Naive B cell (primary cell): ENCODE measurements at regions not wholly inside any gene's neighbourhood (a gene's known extent, or its start where the extent isn't known, plus 50 kb on each side); places are given as distances from the start of the nearest gene placed in this dataset.

Experiments used
- ATAC-seq, 2 donors: fragments of 150-1000 bp; cut with Tn5 transposase; 2 replicates each; pipeline ENCODE4 v1.10.0; 2021; ENCODE audit warnings: low read depth in 2 of 2, mild to moderate bottlenecking in 2 of 2, moderate library complexity in 2 of 2
- DNase-seq: peaks from one replicate; pipeline ENCODE4 v3.0.0; 2022
- H3K27ac Mint-ChIP-seq, 6 donors: one replicate each; pipeline ENCODE4 v1.8.0; 2020 to 2022; ENCODE audit warnings: mild to moderate bottlenecking in 6 of 6, mixed read lengths in 6 of 6, moderate library complexity in 5 of 6, inconsistent platforms in 2 of 6
- H3K27me3 Mint-ChIP-seq, 3 donors: one replicate each; pipeline ENCODE4 v1.8.0; 2021 to 2022; ENCODE audit warnings: mixed read lengths in 3 of 3, mild to moderate bottlenecking in 1 of 3
- H3K36me3 Mint-ChIP-seq, 2 donors: one replicate each; pipeline ENCODE4 v1.8.0; 2020 to 2022; ENCODE audit warnings: mixed read lengths in 2 of 2, inconsistent platforms in 1 of 2, mild to moderate bottlenecking in 1 of 2
- H3K4me1 Mint-ChIP-seq, 3 donors: one replicate each; pipeline ENCODE4 v1.8.0; 2020 to 2022; ENCODE audit warnings: mixed read lengths in 3 of 3, inconsistent platforms in 1 of 3, mild to moderate bottlenecking in 1 of 3, moderate library complexity in 1 of 3
- H3K4me3 Mint-ChIP-seq, 8 donors: one replicate each; pipeline ENCODE4 v1.8.0; 2020 to 2022; ENCODE audit warnings: mild to moderate bottlenecking in 8 of 8, mixed read lengths in 8 of 8, moderate library complexity in 8 of 8, inconsistent platforms in 2 of 8
- H3K9me3 Mint-ChIP-seq, 7 donors: one replicate each; pipeline ENCODE4 v1.8.0; 2020 to 2022; ENCODE audit warnings: mixed read lengths in 7 of 7, mild to moderate bottlenecking in 5 of 7, inconsistent platforms in 2 of 7, moderate library complexity in 1 of 7

DNA sequence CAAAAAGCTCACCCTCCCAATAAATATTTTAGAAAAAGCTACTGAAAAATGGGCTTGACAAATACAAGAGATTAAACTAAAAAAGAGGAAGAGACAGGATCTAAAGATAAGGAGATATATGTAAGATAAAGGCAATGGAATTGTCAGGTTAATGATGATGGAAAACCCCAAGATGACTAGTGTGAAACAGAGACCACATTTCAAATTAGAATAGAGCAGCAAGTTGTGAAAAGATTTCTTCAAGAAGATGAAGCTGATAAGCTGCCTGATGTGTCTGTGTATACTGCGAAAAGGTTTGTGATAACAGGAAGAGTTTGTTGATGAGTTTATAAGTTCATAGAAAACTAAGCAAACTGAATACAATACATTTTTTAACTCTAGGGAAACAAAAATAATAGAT lies 840.1 kb upstream of the SLITRK5 start:
- no peak overlapping the region for H3K27ac Mint-ChIP-seq
- DNase-seq (no peak), ATAC-seq (no peak)
- no peaks in the 10 kb centered on the region for H3K27me3 Mint-ChIP-seq
- no peak overlapping the region for H3K4me3 Mint-ChIP-seq
- no peaks in the 10 kb centered on the region for H3K36me3 Mint-ChIP-seq
- H3K4me1 Mint-ChIP-seq, result no peaks in the 10 kb centered on the region
- peaks cover 5 to 12% (median 6%) of the 10 kb centered on the region in 7 donors for H3K9me3 Mint-ChIP-seq

DNA sequence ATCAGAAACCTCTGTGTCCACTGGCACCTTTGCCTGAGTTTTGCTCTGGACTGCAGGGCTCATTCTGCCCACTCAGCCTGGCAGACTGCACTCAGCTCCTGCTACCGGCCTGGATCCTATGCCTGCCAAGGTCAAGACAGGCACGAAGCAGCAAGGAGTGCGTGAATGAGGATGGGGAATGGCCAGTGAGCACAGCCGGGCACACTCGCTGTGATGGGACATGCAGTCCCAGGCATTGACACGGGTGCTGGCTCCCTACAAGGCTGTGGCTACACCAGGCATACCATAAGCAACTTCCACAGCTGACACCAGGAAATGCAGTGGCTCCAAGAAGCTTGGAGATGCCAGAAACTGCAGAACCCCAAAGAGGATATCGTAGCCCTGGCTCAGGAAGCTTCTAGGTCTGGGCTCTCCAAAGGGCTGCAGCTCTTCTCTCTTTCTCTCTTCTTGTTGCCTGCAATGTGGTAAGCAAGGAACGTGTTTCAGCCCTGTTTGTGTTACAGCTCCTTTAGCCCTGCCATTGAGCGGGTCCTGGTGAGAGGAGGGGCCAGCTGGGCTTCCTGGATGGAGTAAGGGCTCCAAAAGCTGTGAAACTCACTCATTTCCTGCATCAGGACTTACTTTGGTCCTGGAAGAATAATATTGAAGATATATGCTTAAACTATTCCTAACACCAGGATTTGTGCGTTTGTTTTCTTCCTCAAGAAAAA lies 832.6 kb upstream of the SLITRK5 start:
- no peaks in the 10 kb centered on the region for H3K36me3 Mint-ChIP-seq
- H3K27me3 Mint-ChIP-seq, result no peaks in the 10 kb centered on the region
- no peak overlapping the region for H3K4me3 Mint-ChIP-seq
- ATAC-seq (no peak), DNase-seq (no peak)
- no peak overlapping the region for H3K27ac Mint-ChIP-seq
- H3K4me1 Mint-ChIP-seq, result peaks cover 0 to 7% (median 4%) of the 10 kb centered on the region in 3 donors
- peaks cover 7 to 25% (median 12%) of the 10 kb centered on the region in 7 donors for H3K9me3 Mint-ChIP-seq

DNA sequence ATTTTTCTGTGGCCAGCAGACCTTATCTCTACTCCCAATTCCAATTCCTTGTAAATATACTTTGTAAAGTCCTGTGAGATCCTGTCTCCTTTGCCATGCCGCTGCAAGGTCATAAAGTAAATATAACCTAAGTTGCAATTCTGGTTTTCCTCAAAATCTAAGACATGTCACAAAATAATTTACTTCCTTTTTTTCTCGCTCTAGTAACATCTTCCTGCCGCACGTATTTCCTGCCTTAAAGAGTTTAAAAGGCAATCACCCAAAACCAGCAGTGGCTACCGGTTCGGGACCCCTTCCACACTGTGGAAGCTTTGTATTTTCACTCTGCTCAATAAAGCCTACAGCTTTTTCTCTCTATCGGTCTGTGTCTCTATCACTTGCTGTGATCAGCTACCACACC lies 832.0 kb upstream of the SLITRK5 start:
- Mint-ChIP-seq H3K4me1 (peaks cover 0 to 7% (median 4%) of the 10 kb centered on the region in 3 donors), H3K4me3 (no peak overlapping the region), H3K27ac (peak overlapping the region in 1 of 6 donors; percentile 79), H3K36me3 (no peaks in the 10 kb centered on the region), H3K9me3 (peaks cover 7 to 25% (median 12%) of the 10 kb centered on the region in 7 donors), H3K27me3 (no peaks in the 10 kb centered on the region)
- ATAC-seq (no peak), DNase-seq (no peak)

DNA sequence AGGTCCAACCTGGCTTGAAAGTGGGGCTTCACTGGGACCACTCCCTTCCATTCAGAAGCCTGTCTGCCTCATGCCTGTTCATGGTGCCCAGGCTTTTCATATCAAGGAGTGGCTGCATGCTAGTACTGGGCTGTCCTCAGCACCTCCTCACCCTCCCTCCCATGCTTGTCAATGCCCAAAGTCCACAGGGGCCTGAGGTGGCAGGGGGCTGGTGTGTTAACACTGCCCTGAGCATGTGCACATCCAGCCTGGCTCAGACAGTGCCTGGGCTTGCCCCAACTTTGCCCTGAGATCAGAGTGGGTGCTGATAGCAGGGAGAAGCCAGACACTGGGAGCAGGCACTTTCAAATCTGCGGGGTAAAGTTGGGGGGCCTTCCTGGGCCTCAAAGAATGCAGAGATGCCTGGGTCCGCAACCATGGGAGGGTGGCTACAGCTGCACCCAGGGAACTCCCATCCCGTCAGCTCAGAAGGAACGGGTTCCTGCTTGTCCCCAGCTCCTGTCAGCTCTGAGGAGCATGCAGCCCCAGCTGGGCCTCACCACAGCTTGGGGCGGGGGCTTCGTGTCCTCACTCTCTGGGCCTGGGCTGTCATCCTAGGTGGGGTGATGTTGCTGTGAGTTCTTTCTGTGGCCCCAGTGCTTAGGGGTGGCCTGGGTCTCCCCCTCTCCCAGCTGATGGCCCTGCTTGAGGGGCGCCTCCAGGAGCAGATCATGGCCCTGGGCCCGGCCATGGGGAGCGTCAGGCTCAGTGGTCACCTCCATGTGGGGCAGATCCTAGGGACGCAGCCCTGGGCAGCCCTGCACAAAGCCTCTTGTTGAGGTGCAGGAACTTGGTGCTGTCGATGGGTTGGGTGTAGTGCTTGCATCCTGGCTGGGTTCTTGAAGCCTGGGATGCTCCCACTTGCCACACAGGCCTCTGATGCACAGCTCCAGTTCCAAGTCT lies 830.6 kb upstream of the SLITRK5 start:
- H3K9me3 Mint-ChIP-seq, result peaks cover 6 to 19% (median 9%) of the 10 kb centered on the region in 7 donors
- peaks cover 0 to 7% (median 4%) of the 10 kb centered on the region in 3 donors for H3K4me1 Mint-ChIP-seq
- H3K27me3 Mint-ChIP-seq, result no peaks in the 10 kb centered on the region
- H3K4me3 Mint-ChIP-seq, result no peak overlapping the region
- DNase-seq, result no peak
- H3K36me3 Mint-ChIP-seq, result no peaks in the 10 kb centered on the region
- ATAC-seq, result no peak
- no peak overlapping the region for H3K27ac Mint-ChIP-seq

- no peaks in the 10 kb centered on the region for H3K27me3 Mint-ChIP-seq
- peaks cover 0 to 7% (median 4%) of the 10 kb centered on the region in 3 donors for H3K4me1 Mint-ChIP-seq
- DNase-seq, result no peak
- no peak for ATAC-seq
- peaks cover 2 to 11% (median 9%) of the 10 kb centered on the region in 7 donors for H3K9me3 Mint-ChIP-seq
- no peaks in the 10 kb centered on the region for H3K36me3 Mint-ChIP-seq
- H3K27ac Mint-ChIP-seq, result no peak overlapping the region
- no peak overlapping the region for H3K4me3 Mint-ChIP-seq
Measured at GRCh38 chr13:86841264-86841663, 829.9 kb upstream of the SLITRK5 start.

DNA sequence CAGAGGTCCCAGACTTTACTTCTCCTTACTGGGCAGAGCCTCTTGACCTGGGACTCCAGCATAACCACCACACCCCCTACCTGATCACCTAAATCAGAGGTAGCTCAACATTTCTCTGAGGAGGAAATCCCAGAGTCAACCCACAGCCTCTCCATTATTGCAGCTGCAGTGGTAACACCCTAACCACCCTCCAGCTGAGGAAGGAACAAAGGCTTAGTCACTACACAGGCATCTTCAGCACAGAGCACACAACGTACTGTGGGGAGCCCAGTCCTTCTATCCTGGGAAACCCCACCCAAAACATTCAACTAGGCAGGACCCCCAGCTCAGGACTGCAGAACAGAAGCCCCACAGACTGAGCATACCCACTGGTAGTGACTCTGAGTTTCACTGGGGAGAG lies 824.7 kb upstream of the SLITRK5 start:
- H3K27ac Mint-ChIP-seq, result no peak overlapping the region
- no peak for DNase-seq
- no peak overlapping the region for H3K4me3 Mint-ChIP-seq
- no peaks in the 10 kb centered on the region for H3K27me3 Mint-ChIP-seq
- H3K36me3 Mint-ChIP-seq, result no peaks in the 10 kb centered on the region
- H3K4me1 Mint-ChIP-seq, result no peaks in the 10 kb centered on the region
- H3K9me3 Mint-ChIP-seq, result peaks cover 0 to 4% (median 2%) of the 10 kb centered on the region in 7 donors
- no peak for ATAC-seq

GRCh38 chr13:86848716-86849115 lies 822.5 kb upstream of the SLITRK5 start:
- no peak for ATAC-seq
- no peaks in the 10 kb centered on the region for H3K4me1 Mint-ChIP-seq
- H3K27ac Mint-ChIP-seq, result no peak overlapping the region
- peaks cover 0 to 6% (median 3%) of the 10 kb centered on the region in 7 donors for H3K9me3 Mint-ChIP-seq
- no peak overlapping the region for H3K4me3 Mint-ChIP-seq
- H3K36me3 Mint-ChIP-seq, result no peaks in the 10 kb centered on the region
- no peaks in the 10 kb centered on the region for H3K27me3 Mint-ChIP-seq
- no peak for DNase-seq

DNA sequence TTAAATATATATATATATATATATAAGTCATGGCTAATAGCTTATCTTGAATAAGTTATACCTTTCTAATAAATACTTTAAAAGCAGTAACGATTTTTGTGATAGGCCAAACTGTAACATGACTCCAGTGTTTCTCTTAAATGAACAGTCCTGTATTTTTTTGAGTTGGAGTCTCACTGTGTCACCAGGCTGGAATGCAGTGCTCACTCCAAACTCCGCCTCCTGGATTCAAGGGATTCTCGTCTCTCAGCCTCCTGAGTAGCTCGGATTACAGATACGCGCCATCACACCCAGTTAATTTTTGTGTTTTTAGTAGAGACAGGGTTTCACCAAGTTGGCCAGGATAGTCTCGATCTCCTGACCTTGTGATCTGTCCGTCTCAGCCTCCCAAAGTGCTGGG lies 814.2 kb upstream of the SLITRK5 start:
- Mint-ChIP-seq H3K36me3 (no peaks in the 10 kb centered on the region), H3K4me1 (no peaks in the 10 kb centered on the region), H3K4me3 (no peak overlapping the region), H3K27me3 (no peaks in the 10 kb centered on the region), H3K27ac (no peak overlapping the region), H3K9me3 (peaks cover 0 to 5% (median 0%) of the 10 kb centered on the region in 7 donors)
- ATAC-seq (no peak), DNase-seq (no peak)

DNA sequence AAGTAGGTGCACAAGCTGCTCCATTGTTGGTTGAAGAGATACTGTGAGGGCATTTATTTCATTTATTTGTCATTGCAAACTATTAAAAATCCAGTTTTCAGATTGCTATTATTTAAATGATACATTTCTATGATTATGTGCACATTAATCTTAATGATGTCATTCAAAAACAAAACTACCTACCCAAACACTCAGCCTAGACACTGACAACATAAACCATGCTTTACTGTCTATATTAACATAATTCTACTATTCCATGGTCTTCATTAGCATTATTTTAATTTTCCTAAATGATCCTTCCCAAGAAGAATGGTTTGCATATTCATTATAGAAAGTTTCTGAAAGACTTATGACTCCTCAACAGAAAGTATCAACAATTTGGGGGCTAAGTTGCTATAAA lies 813.0 kb upstream of the SLITRK5 start:
- Mint-ChIP-seq H3K36me3 (no peaks in the 10 kb centered on the region), H3K27ac (no peak overlapping the region), H3K4me3 (no peak overlapping the region), H3K27me3 (no peaks in the 10 kb centered on the region), H3K4me1 (no peaks in the 10 kb centered on the region), H3K9me3 (peaks cover 0 to 5% (median 1%) of the 10 kb centered on the region in 7 donors)
- ATAC-seq (no peak), DNase-seq (no peak)

DNA sequence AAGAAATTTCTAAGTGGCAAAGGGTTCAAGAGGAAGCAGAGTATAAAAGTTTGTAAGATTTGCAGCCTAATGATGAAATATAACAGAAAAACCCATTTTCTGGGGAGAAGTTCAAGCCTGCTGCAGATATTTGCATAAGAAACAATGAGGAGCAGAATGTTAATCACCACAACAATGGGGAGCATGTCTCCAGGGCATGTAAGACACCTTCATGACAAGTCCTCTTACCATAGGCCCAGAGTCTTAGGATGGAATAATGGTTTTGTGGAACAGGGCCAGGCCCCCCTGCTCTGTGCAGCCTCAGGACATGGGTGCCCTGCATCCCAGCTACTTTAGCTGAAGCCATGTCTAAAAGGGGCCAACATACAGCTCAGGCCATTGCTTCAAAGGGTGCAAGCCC lies 809.0 kb upstream of the SLITRK5 start:
- Mint-ChIP-seq H3K4me1 (no peaks in the 10 kb centered on the region), H3K27ac (no peak overlapping the region), H3K27me3 (no peaks in the 10 kb centered on the region), H3K9me3 (peaks cover 0 to 7% (median 4%) of the 10 kb centered on the region in 7 donors), H3K36me3 (no peaks in the 10 kb centered on the region), H3K4me3 (no peak overlapping the region)
- ATAC-seq, result no peak
- no peak for DNase-seq

- H3K27ac Mint-ChIP-seq, result no peak overlapping the region
- no peaks in the 10 kb centered on the region for H3K36me3 Mint-ChIP-seq
- H3K27me3 Mint-ChIP-seq, result no peaks in the 10 kb centered on the region
- DNase-seq (no peak), ATAC-seq (no peak)
- no peaks in the 10 kb centered on the region for H3K4me1 Mint-ChIP-seq
- H3K9me3 Mint-ChIP-seq, result peaks cover 0 to 7% (median 4%) of the 10 kb centered on the region in 7 donors
- no peak overlapping the region for H3K4me3 Mint-ChIP-seq
Measured at GRCh38 chr13:86864376-86864775, 806.8 kb upstream of the SLITRK5 start.

- Mint-ChIP-seq H3K27ac (no peak overlapping the region), H3K27me3 (no peaks in the 10 kb centered on the region), H3K9me3 (no peaks in the 10 kb centered on the region), H3K4me3 (no peak overlapping the region), H3K4me1 (no peaks in the 10 kb centered on the region), H3K36me3 (no peaks in the 10 kb centered on the region)
- ATAC-seq (no peak), DNase-seq (no peak)
Measured at GRCh38 chr13:86870444-86870843, 800.7 kb upstream of the SLITRK5 start.

DNA sequence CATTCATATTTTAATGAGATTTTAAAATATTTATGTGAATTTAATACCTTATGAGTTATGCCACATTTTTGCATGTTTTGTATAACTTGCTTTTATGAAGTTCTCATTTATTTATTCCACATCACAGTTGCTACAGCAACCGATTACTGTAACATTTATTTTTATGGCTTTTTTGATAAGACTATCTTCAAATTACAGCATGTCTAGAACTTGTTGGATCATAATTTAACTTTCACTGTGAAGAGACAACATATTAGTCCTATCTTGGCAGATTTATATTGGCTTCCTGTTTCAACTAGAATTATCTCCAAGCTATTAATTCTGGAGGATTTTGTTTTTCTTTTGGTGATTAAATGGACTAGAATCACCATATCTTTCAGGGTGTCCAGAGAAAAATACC lies 793.7 kb upstream of the SLITRK5 start:
- peaks cover 0 to 2% (median 0%) of the 10 kb centered on the region in 7 donors for H3K9me3 Mint-ChIP-seq
- ATAC-seq, result no peak
- DNase-seq, result no peak
- no peaks in the 10 kb centered on the region for H3K36me3 Mint-ChIP-seq
- no peak overlapping the region for H3K27ac Mint-ChIP-seq
- H3K4me3 Mint-ChIP-seq, result no peak overlapping the region
- no peaks in the 10 kb centered on the region for H3K27me3 Mint-ChIP-seq
- no peaks in the 10 kb centered on the region for H3K4me1 Mint-ChIP-seq

DNA sequence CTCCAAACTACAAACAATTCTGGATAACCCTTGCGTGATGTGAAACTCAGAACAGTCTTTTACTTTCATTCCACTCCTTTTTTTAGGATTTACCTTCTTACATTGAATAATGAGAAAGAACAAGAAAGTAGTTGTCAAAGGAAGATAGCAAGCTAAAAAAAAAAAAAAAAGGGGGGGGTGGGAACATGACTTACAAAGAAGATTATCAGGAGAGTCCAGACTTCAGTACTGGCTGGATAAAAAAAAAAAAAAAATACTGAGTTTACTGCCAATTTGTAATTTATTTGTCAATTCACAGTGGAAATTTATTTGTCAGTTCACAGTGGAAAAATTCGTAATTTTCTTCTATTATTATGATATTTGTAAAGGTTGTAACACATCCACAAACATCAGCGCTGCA lies 792.4 kb upstream of the SLITRK5 start:
- no peak for DNase-seq
- Mint-ChIP-seq H3K27me3 (no peaks in the 10 kb centered on the region), H3K27ac (no peak overlapping the region), H3K4me3 (no peak overlapping the region), H3K36me3 (no peaks in the 10 kb centered on the region), H3K9me3 (peaks cover 0 to 4% (median 0%) of the 10 kb centered on the region in 7 donors), H3K4me1 (no peaks in the 10 kb centered on the region)
- no peak for ATAC-seq
